ENCODE measurements at regions not wholly inside any gene's neighbourhood (a gene's known extent, or its start where the extent isn't known, plus 50 kb on each side); places are given as distances from the start of the nearest gene placed in this dataset.
"Not testable (repeated sequence)": the region's sequence is repeated elsewhere in the genome, so short reads cannot be mapped to it uniquely, and the experiment has no call there.

DNA sequence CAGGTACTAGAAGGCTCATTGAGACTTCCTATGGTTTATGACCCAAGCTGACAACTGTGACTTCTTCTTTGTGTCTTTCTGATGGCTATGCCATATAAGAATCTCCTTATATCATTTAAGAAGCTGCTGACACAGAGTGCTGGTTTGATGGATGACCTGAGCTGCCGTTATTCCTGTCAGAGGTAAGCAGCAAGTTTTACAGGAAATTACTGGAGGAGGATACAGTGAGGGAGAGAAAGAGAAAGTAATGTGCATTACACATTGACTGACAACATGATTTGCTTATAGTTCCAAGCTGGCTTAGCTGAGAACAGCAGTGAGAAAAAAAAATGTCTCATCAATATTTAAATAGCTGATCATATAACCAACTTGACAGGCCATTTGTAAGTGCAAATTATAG lies 981.4 kb downstream of the FSCB start:
- no peak for DNase-seq
- no peak for TF ChIP-seq CTCF (IDR thresholded peaks at IDR 0.05; ENCODE audit: low read depth, low read length)
- no peak overlapping the region for H3K4me3 ChIP-seq (ENCODE audit: low read depth, low read length)
- H3K27me3 ChIP-seq, result no peaks in the 10 kb centered on the region
- H3K9me3 ChIP-seq, result no peaks in the 10 kb centered on the region
- H3K4me1 ChIP-seq, result no peaks in the 10 kb centered on the region
- H3K36me3 ChIP-seq, result no peaks in the 10 kb centered on the region

GRCh38 chr14:43522901-43523300 lies 984.2 kb downstream of the FSCB start:
- no peaks in the 10 kb centered on the region for H3K9me3 ChIP-seq
- no peak for DNase-seq
- no peaks in the 10 kb centered on the region for H3K27me3 ChIP-seq
- no peak overlapping the region for H3K4me3 ChIP-seq (ENCODE audit: low read depth, low read length)
- H3K4me1 ChIP-seq, result no peaks in the 10 kb centered on the region
- H3K36me3 ChIP-seq, result no peaks in the 10 kb centered on the region
- no peak for TF ChIP-seq CTCF (IDR thresholded peaks at IDR 0.05; ENCODE audit: low read depth, low read length)

- H3K36me3 ChIP-seq, result no peaks in the 10 kb centered on the region
- no peak for TF ChIP-seq CTCF (IDR thresholded peaks at IDR 0.05; ENCODE audit: low read depth, low read length)
- no peaks in the 10 kb centered on the region for H3K9me3 ChIP-seq
- no peak for DNase-seq
- no peak overlapping the region for H3K4me3 ChIP-seq (ENCODE audit: low read depth, low read length)
- H3K4me1 ChIP-seq, result no peaks in the 10 kb centered on the region
- no peaks in the 10 kb centered on the region for H3K27me3 ChIP-seq
Measured at GRCh38 chr14:43522191-43522590, 984.9 kb downstream of the FSCB start.

- no peak for TF ChIP-seq CTCF (IDR thresholded peaks at IDR 0.05; ENCODE audit: low read depth, low read length)
- no peak overlapping the region for H3K4me3 ChIP-seq (ENCODE audit: low read depth, low read length)
- DNase-seq, result no peak
- no peaks in the 10 kb centered on the region for H3K27me3 ChIP-seq
- H3K4me1 ChIP-seq, result no peaks in the 10 kb centered on the region
- no peaks in the 10 kb centered on the region for H3K36me3 ChIP-seq
- no peaks in the 10 kb centered on the region; the same call in 1 of the 2 replicates for H3K9me3 ChIP-seq
Measured at GRCh38 chr14:43503508-43503907, 1003.6 kb downstream of the FSCB start.

- not testable (repeated sequence) for H3K4me1 ChIP-seq; H3K9me3 ChIP-seq; H3K36me3 ChIP-seq; H3K27me3 ChIP-seq; DNase-seq; H3K4me3 ChIP-seq (ENCODE audit: low read depth, low read length)
Measured at GRCh38 chr14:43492359-43492758, 1014.7 kb downstream of the FSCB start.

GRCh38 chr14:43483415-43483814 lies 1023.7 kb downstream of the FSCB start:
- Histone ChIP-seq H3K27me3 (no peaks in the 10 kb centered on the region), H3K9me3 (no peaks in the 10 kb centered on the region), H3K36me3 (no peaks in the 10 kb centered on the region), H3K4me3 (ENCODE audit: low read depth, low read length) (no peak overlapping the region), H3K4me1 (no peaks in the 10 kb centered on the region)
- no peak for DNase-seq
- TF ChIP-seq CTCF (IDR thresholded peaks at IDR 0.05; ENCODE audit: low read depth, low read length), result no peak

GRCh38 chr14:43481864-43482263 lies 1025.2 kb downstream of the FSCB start:
- Histone ChIP-seq H3K4me1 (no peaks in the 10 kb centered on the region), H3K36me3 (no peaks in the 10 kb centered on the region), H3K9me3 (no peaks in the 10 kb centered on the region), H3K27me3 (no peaks in the 10 kb centered on the region), H3K4me3 (ENCODE audit: low read depth, low read length) (no peak overlapping the region)
- no peak for DNase-seq
- TF ChIP-seq CTCF (IDR thresholded peaks at IDR 0.05; ENCODE audit: low read depth, low read length), result no peak

Measured in BE2C (cell line).